K562 (cell line): ENCODE measurements at regions not wholly inside any gene's neighbourhood (a gene's known extent, or its start where the extent isn't known, plus 50 kb on each side); places are given as distances from the start of the nearest gene placed in this dataset.

Experiments used
- ATAC-seq: fragments of 200-7000 bp; cut with Tn5 transposase; 3 replicates; pipeline ENCODE4 v1.9.1; 2020; ENCODE audit warnings: moderate library complexity
- BruUV-seq: library from RNA; stranded (reverse); fragments of 400-500 nt; replicated peaks from 2 replicates; lab custom pipeline; 2021; lab: Mats Ljungman, UMichigan
- CTCF ChIA-PET: fragments of 300-600 bp; formaldehyde crosslinking; extraction: SDS; loops from one replicate; lab custom pipeline; 2021; ENCODE audit warnings: low intra/inter-chr PET ratio; lab: Yijun Ruan, JAX
- POLR2A ChIA-PET: fragments of 300-600, 350-650 bp; sonication (Branson Sonifier 250); formaldehyde crosslinking; extraction: SDS; loops from one replicate; lab custom pipeline; 2021; ENCODE audit warnings: antibody characterized with exemption, inconsistent platforms; lab: Yijun Ruan, JAX
- DNase-seq, 4 experiments: peaks; one replicate each; pipeline versions ENCODE4 v3.0.0 to v3.0.0-alpha.2; 2011 to 2018; ENCODE audit warnings: low spot score in 3 of 4, mixed read lengths in 3 of 4; ENCODE audit errors: extremely low read depth in 1 of 4
- FAIRE-seq: peaks from 2 replicates; lab custom pipeline; 2011; peaks lifted over from hg19 to GRCh38; lab: Jason Lieb, UNC
- H2AFZ ChIP-seq: 2 replicates; pipeline ENCODE4 v1.6.0; 2011; ENCODE audit warnings: low read depth, low read length, control low read depth, inconsistent platforms
- H3K27ac ChIP-seq: fragments of 200-600 bp; 3 replicates; pipeline ENCODE4 v1.8.0; 2011; ENCODE audit warnings: low read depth, mild to moderate bottlenecking, control low read depth, inconsistent platforms, low read length, moderate library complexity, mixed read lengths; ENCODE audit errors: extremely low read depth
- H3K27me3 ChIP-seq, 2 experiments: fragments of 300-600 bp in 1 of 2; 2 replicates in 1 of 2; 3 replicates in 1 of 2; pipeline versions ENCODE4 v1.6.0 to v1.8.0; 2011; ENCODE audit warnings: inconsistent platforms in 2 of 2, low read length in 2 of 2, mild to moderate bottlenecking in 1 of 2, mixed read lengths in 1 of 2, moderate library complexity in 1 of 2; ENCODE audit not compliant: control insufficient read depth in 2 of 2, insufficient read depth in 2 of 2
- H3K36me3 ChIP-seq: fragments of 300-600 bp; 3 replicates; pipeline ENCODE4 v1.8.0; 2011; ENCODE audit warnings: mild to moderate bottlenecking, low read length, inconsistent platforms; ENCODE audit not compliant: control insufficient read depth, insufficient read depth
- H3K4me1 ChIP-seq, 2 experiments: fragments of 200-600 bp in 1 of 2; replicated peaks in 1 of 2; 2 replicates in 1 of 2; 3 replicates in 1 of 2; pipeline versions ENCODE4 v1.5.1 to v1.8.0; 2011; ENCODE audit warnings: inconsistent platforms in 2 of 2, low read length in 2 of 2, mild to moderate bottlenecking in 1 of 2, mixed read lengths in 1 of 2, moderate library complexity in 1 of 2; ENCODE audit not compliant: control insufficient read depth in 2 of 2, insufficient read depth in 2 of 2
- H3K4me2 ChIP-seq: 2 replicates; pipeline ENCODE4 v1.6.1; 2011; ENCODE audit warnings: low read length, control low read depth, inconsistent platforms, mixed read lengths; ENCODE audit not compliant: insufficient read depth
- H3K4me3 ChIP-seq: fragments of 200-600 bp; sonication (generic), shearing (Covaris generic); 2 replicates; pipeline ENCODE4 v1.5.1; 2016; ENCODE audit warnings: control low read depth, inconsistent platforms
- H3K79me2 ChIP-seq: fragments of 200-600 bp; 3 replicates; pipeline ENCODE4 v1.8.0; 2011; ENCODE audit warnings: low read length, inconsistent platforms; ENCODE audit not compliant: control insufficient read depth, insufficient read depth
- H3K9ac ChIP-seq, 2 experiments: 2 replicates each; pipeline versions ENCODE4 v1.6.0 to v1.6.1; 2011; ENCODE audit warnings: low read depth in 2 of 2, low read length in 2 of 2, control low read depth in 1 of 2, inconsistent platforms in 1 of 2, mild to moderate bottlenecking in 1 of 2, mixed read lengths in 1 of 2; ENCODE audit not compliant: insufficient read depth in 1 of 2
- H3K9me1 ChIP-seq: one replicate; pipeline ENCODE4 v1.6.0; 2011; ENCODE audit warnings: inconsistent platforms, mild to moderate bottlenecking, low read length, moderate library complexity; ENCODE audit not compliant: control insufficient read depth, insufficient read depth
- H3K9me3 ChIP-seq: replicated peaks from 2 replicates; pipeline ENCODE4 v1.5.1; 2011; ENCODE audit warnings: low read depth, low read length, inconsistent platforms; ENCODE audit not compliant: control insufficient read depth, insufficient read depth
- H4K20me1 ChIP-seq: replicated peaks from 2 replicates; pipeline ENCODE4 v1.6.1; 2011; ENCODE audit warnings: low read length, inconsistent platforms, mixed read lengths; ENCODE audit not compliant: control insufficient read depth, insufficient read depth
- CBX3 ChIP-seq, 2 experiments: IDR thresholded peaks; 1 replicate in 1 of 2; 2 replicates in 1 of 2; pipeline ENCODE4 v1.6.1; 2012; ENCODE audit warnings: inconsistent platforms in 2 of 2, low read length in 2 of 2, borderline replicate concordance in 1 of 2, control low read depth in 1 of 2
- NCOA6 ChIP-seq: fragments of 450-650 bp; IDR thresholded peaks from 2 replicates; pipeline ENCODE4 v1.6.1; 2017; ENCODE audit warnings: mild to moderate bottlenecking
- NFIC ChIP-seq: fragments of 450-650 bp; IDR thresholded peaks from 2 replicates; pipeline ENCODE4 v1.6.1; 2017; ENCODE audit warnings: mild to moderate bottlenecking, inconsistent platforms
- NR2F6 ChIP-seq: fragments of 450-650 bp; formaldehyde crosslinking; IDR thresholded peaks from 2 replicates; pipeline ENCODE4 v1.4.0; 2020; ENCODE audit warnings: mild to moderate bottlenecking
- POLR3A ChIP-seq: IDR thresholded peaks from 2 replicates; pipeline ENCODE4 v1.6.1; 2011; ENCODE audit warnings: borderline replicate concordance, mild to moderate bottlenecking, moderate library complexity; ENCODE audit not compliant: insufficient read length, insufficient read depth; ENCODE audit errors: extremely low read depth
- TCFL5 ChIP-seq: fragments of 250-450 bp; sonication (Bioruptor Pico); conservative IDR thresholded peaks from 2 replicates; pipeline ENCODE4 v1.6.1; 2021; ENCODE audit warnings: mild to moderate bottlenecking, moderate library complexity, matching md5 sums
- TOE1 ChIP-seq, 2 experiments: fragments of 450-650 bp in 1 of 2; sonication (generic) in 1 of 2; formaldehyde crosslinking in 1 of 2; IDR thresholded peaks; 2 replicates each; pipeline versions ENCODE4 v1.7.1 to v1.8.0; 2016 to 2022; ENCODE audit warnings: borderline replicate concordance in 2 of 2, mild to moderate bottlenecking in 2 of 2, antibody characterized with exemption in 1 of 2, inconsistent platforms in 1 of 2, low read depth in 1 of 2, missing genetic modification reagents in 1 of 2, moderate library complexity in 1 of 2
- USF2 ChIP-seq: sonication (generic); formaldehyde crosslinking; IDR thresholded peaks from 2 replicates; pipeline ENCODE4 v1.5.0; 2020; ENCODE audit warnings: missing genetic modification reagents
- ZNF518B ChIP-seq: fragments of 250-450 bp; sonication (Bioruptor Pico); IDR thresholded peaks from 2 replicates; pipeline ENCODE4 v1.5.0; 2021; ENCODE audit warnings: mild to moderate bottlenecking, moderate library complexity
- ZNF551 ChIP-seq: fragments of 250-450 bp; sonication (Bioruptor Pico); IDR thresholded peaks from 2 replicates; pipeline ENCODE4 v1.5.0; 2021; ENCODE audit warnings: mild to moderate bottlenecking, moderate library complexity
- ZNF586 ChIP-seq: fragments of 450-650 bp; formaldehyde crosslinking; conservative IDR thresholded peaks from 2 replicates; pipeline ENCODE4 v1.4.0; 2020; ENCODE audit warnings: mild to moderate bottlenecking, moderate library complexity
- WGBS: fragments of 100-300 bp; shearing (Covaris generic); methylation state at CpG from one replicate; pipeline ENCODE4 v1.1.6; 2016; ENCODE audit warnings: low coverage, mixed read lengths; ENCODE audit not compliant: insufficient coverage; ENCODE audit errors: missing lambda C conversion rate; 5-methylcytosine and 5-hydroxymethylcytosine counted together
- in situ Hi-C: fragments of 300-500 bp; cut with MboI; formaldehyde crosslinking; loops from 4 replicates; pipeline ENCODE4 v1.15.0; 2018; ENCODE audit warnings: inconsistent platforms, mixed read lengths
- intact Hi-C: fragments of 100-400 bp; cut with micrococcal nuclease; formaldehyde crosslinking; loops from 2 replicates; pipeline ENCODE4 v1.14.2; 2022

GRCh38 chr1:115419571-115419970 is 81.5 kb upstream of the NGF start (continued):
- TF ChIP-seq POLR3A (no peak), NFIC (no peak), ZNF518B (CRISPR knock-in tag) (no peak), CBX3 (IDR thresholded peaks at IDR 0.05; ENCODE audit: borderline replicate concordance in 1 of 2, low read length in 2 of 2) (no peak)

DNA sequence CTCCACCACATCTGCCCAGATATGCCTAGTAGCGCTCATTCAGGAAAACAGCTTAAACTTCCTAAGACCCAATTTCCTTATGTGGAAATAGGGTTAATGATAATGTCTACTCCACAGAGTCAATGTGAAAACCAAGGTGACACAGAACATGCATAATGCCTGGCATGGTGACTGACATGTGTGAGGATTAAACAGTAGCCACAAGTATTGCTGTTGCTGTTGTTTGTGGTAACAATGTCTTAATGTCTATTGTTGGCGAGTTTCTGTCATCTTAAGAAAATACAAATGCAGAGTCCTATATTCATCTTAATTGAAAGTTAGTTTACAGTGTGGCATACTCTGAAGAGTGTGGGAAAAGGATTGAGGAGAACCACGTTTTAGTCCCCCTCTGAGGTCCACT is 75.6 kb upstream of the NGF start:
- in situ Hi-C loops = no loop called here
- DNase-seq = no peak
- ChIA-PET POLR2A (interaction anchor here (0.6 to 0.7 kb wide), 2 partner anchors 37 to 81 kb away, joined by 3 read pairs; no protein-coding TSS in a partner anchor), CTCF (no interaction called here)
- FAIRE-seq = no peak
- no peaks in the 10 kb centered on the region for H3K36me3 ChIP-seq
- no peaks in the 10 kb centered on the region; a peak in 1 of 5 replicates for H3K27me3 ChIP-seq
- no peaks in the 10 kb centered on the region for H3K9me3 ChIP-seq
- H2AFZ ChIP-seq = no peak overlapping the region
- no peak overlapping the region for H3K9ac ChIP-seq
- H3K79me2 ChIP-seq = no peaks in the 10 kb centered on the region
- H3K4me2 ChIP-seq = no peak overlapping the region
- no peak overlapping the region for H3K27ac ChIP-seq
- H3K4me1 ChIP-seq = no peaks in the 10 kb centered on the region
- H3K4me3 ChIP-seq = no peak overlapping the region
- intact Hi-C loops = no loop called here
- no peaks in the 10 kb centered on the region for H3K9me1 ChIP-seq
- BruUV-seq = no TSS peak
- WGBS = 0% methylated on average over 3 of the region's 3 CpGs
- H4K20me1 ChIP-seq = no peaks in the 10 kb centered on the region
- no peak for ATAC-seq
- no peak for TF ChIP-seq USF2
- TF ChIP-seq NCOA6 = no peak
- no peak for TF ChIP-seq ZNF586 (CRISPR knock-in tag)
- TF ChIP-seq TOE1 (IDR thresholded peaks at IDR 0.05; ENCODE audit: borderline replicate concordance) = no peak
- TF ChIP-seq TOE1 (CRISPR knock-in tag; IDR thresholded peaks at IDR 0.05; ENCODE audit: borderline replicate concordance, low read depth) = no peak
- no peak for TF ChIP-seq ZNF551 (CRISPR knock-in tag)
- TF ChIP-seq NR2F6 (CRISPR knock-in tag) = no peak
- no peak for TF ChIP-seq TCFL5 (CRISPR knock-in tag)
